HG03342 (cell line): ENCODE measurements at regions not wholly inside any gene's neighbourhood (a gene's known extent, or its start where the extent isn't known, plus 50 kb on each side); places are given as distances from the start of the nearest gene placed in this dataset.

Experiments
- ATAC-seq: cut with Tn5 transposase; IDR thresholded peaks from one replicate; pipeline ENCODE4 v1.9.1; 2021; ENCODE audit warnings: mild to moderate bottlenecking, moderate library complexity; ENCODE audit not compliant: unreplicated experiment

GRCh38 chr2:226581004-226581403 is 218.6 kb downstream of the IRS1 start:
- ATAC-seq, result no peak

GRCh38 chr2:226580403-226580802 is 219.2 kb downstream of the IRS1 start:
- ATAC-seq, result no peak

GRCh38 chr2:226579519-226579918 is 220.1 kb downstream of the IRS1 start:
- no peak for ATAC-seq

- no peak for ATAC-seq
These were observed 220.7 kb downstream of the IRS1 start for GRCh38 chr2:226578879-226579278.

- no peak for ATAC-seq
These were observed 221.2 kb downstream of the IRS1 start for GRCh38 chr2:226578373-226578772.

GRCh38 chr2:226575928-226576327 is 223.7 kb downstream of the IRS1 start:
- no peak for ATAC-seq

GRCh38 chr2:226573158-226573557 is 226.5 kb downstream of the IRS1 start:
- no peak for ATAC-seq

GRCh38 chr2:226564667-226565066 is 235.0 kb downstream of the IRS1 start:
- ATAC-seq, result no peak

- ATAC-seq, result no peak
These were observed 237.7 kb downstream of the IRS1 start for GRCh38 chr2:226561962-226562361.

GRCh38 chr2:226560325-226560724 is 239.3 kb downstream of the IRS1 start:
- no peak for ATAC-seq

- ATAC-seq, result no peak
These were observed 240.1 kb downstream of the IRS1 start for GRCh38 chr2:226559536-226559935.

- ATAC-seq, result no peak
These were observed 241.2 kb downstream of the IRS1 start for GRCh38 chr2:226558418-226558817.

- no peak for ATAC-seq
These were observed 243.6 kb downstream of the IRS1 start for GRCh38 chr2:226556050-226556449.

- no peak for ATAC-seq
These were observed 244.9 kb downstream of the IRS1 start for GRCh38 chr2:226554701-226555100.

GRCh38 chr2:226553333-226553732 is 246.3 kb downstream of the IRS1 start:
- ATAC-seq, result no peak

- ATAC-seq, result no peak
These were observed 246.9 kb downstream of the IRS1 start for GRCh38 chr2:226552571-226553285.

GRCh38 chr2:226551522-226552250 is 247.9 kb downstream of the IRS1 start:
- no peak for ATAC-seq

- ATAC-seq, result no peak
These were observed 248.8 kb downstream of the IRS1 start for GRCh38 chr2:226550801-226551200.

- no peak for ATAC-seq
These were observed 250.9 kb downstream of the IRS1 start for GRCh38 chr2:226548732-226549131.

- ATAC-seq, result no peak
These were observed 254.9 kb downstream of the IRS1 start for GRCh38 chr2:226544596-226545210.

- ATAC-seq, result no peak
These were observed 259.2 kb downstream of the IRS1 start for GRCh38 chr2:226540204-226540994.
